K562 (cell line): ENCODE measurements at regions not wholly inside any gene's neighbourhood (a gene's known extent, or its start where the extent isn't known, plus 50 kb on each side); places are given as distances from the start of the nearest gene placed in this dataset.

Source experiments
- BRF2 ChIP-seq: IDR thresholded peaks from 3 replicates; pipeline ENCODE4 v1.6.1; 2011; ENCODE audit warnings: borderline replicate concordance, mild to moderate bottlenecking; ENCODE audit not compliant: insufficient read length, insufficient read depth
- CBX2 ChIP-seq: fragments of 200-600 bp; sonication (generic); IDR thresholded peaks from one replicate; pipeline ENCODE4 v1.6.1; 2012; ENCODE audit warnings: mild to moderate bottlenecking, low read length, inconsistent platforms; ENCODE audit not compliant: insufficient read depth, poor library complexity, severe bottlenecking
- E2F6 ChIP-seq, 2 experiments: IDR thresholded peaks; 2 replicates each; pipeline ENCODE4 v1.6.1; 2011; ENCODE audit warnings: borderline replicate concordance in 1 of 2, control low read depth in 1 of 2, low read depth in 1 of 2, low read length in 1 of 2, mild to moderate bottlenecking in 1 of 2, mixed read lengths in 1 of 2, moderate library complexity in 1 of 2; ENCODE audit not compliant: insufficient read depth in 1 of 2, insufficient read length in 1 of 2, poor library complexity in 1 of 2, severe bottlenecking in 1 of 2; ENCODE audit errors: extremely low read depth in 1 of 2
- ELF1 ChIP-seq: fragments of 200-800 bp; sonication (Bioruptor generic); IDR thresholded peaks from 2 replicates; pipeline ENCODE4 v1.6.1; 2016; ENCODE audit warnings: missing genetic modification characterization, missing compliant biosample characterization
- FOS ChIP-seq: IDR thresholded peaks from 3 replicates; pipeline ENCODE4 v1.6.1; 2011; ENCODE audit not compliant: insufficient read length; ENCODE audit errors: extremely low read depth
- MAFK ChIP-seq: IDR thresholded peaks from 2 replicates; pipeline ENCODE4 v1.6.1; 2011; ENCODE audit warnings: low read length, improper control_type of control experiment
- NR4A1 ChIP-seq, 2 experiments: fragments of 250-450 bp in 1 of 2; fragments of 450-650 bp in 1 of 2; sonication (Bioruptor Pico) in 1 of 2; IDR thresholded peaks; 2 replicates each; pipeline versions ENCODE4 v1.4.0 to v1.6.1; 2016 to 2020; ENCODE audit warnings: mild to moderate bottlenecking in 2 of 2, missing compliant biosample characterization in 1 of 2, missing genetic modification characterization in 1 of 2, moderate library complexity in 1 of 2
- POU5F1 ChIP-seq: fragments of 150-350 bp; IDR thresholded peaks from 2 replicates; pipeline ENCODE4 v1.6.1; 2014; ENCODE audit warnings: borderline replicate concordance, low read length, low read depth, mild to moderate bottlenecking; ENCODE audit not compliant: partially characterized antibody
- SMARCA4 ChIP-seq: fragments of 450-650 bp; IDR thresholded peaks from 2 replicates; pipeline ENCODE4 v1.6.1; 2016
- SMARCB1 ChIP-seq: IDR thresholded peaks from 2 replicates; pipeline ENCODE4 v1.6.1; 2011; ENCODE audit warnings: improper control_type of control experiment, low read depth; ENCODE audit not compliant: insufficient read length
- TEAD4 ChIP-seq, 2 experiments: sonication (generic) in 1 of 2; formaldehyde crosslinking in 1 of 2; IDR thresholded peaks; 2 replicates each; pipeline versions ENCODE4 v1.6.1 to v1.8.0; 2012 to 2022; ENCODE audit warnings: borderline replicate concordance in 1 of 2, inconsistent platforms in 1 of 2, low read length in 1 of 2, mild to moderate bottlenecking in 1 of 2, missing genetic modification reagents in 1 of 2
- ZFP91 ChIP-seq: sonication (generic); formaldehyde crosslinking; IDR thresholded peaks from 2 replicates; pipeline ENCODE4 v1.8.0; 2022; ENCODE audit warnings: mild to moderate bottlenecking, missing genetic modification reagents
- ZFX ChIP-seq: sonication (generic); formaldehyde crosslinking; IDR thresholded peaks from 2 replicates; pipeline ENCODE4 v1.8.0; 2022; ENCODE audit warnings: mild to moderate bottlenecking, missing genetic modification reagents, moderate library complexity

GRCh38 chr9:118533850-118534249 is 829.6 kb downstream of the TLR4 start:
- no peak for TF ChIP-seq POU5F1
- no peak for TF ChIP-seq ZFX (CRISPR knock-in tag)
- TF ChIP-seq BRF2 = no peak
- no peak for TF ChIP-seq SMARCB1
- TF ChIP-seq ZFP91 (CRISPR knock-in tag) = no peak
- TF ChIP-seq E2F6 (IDR thresholded peaks at IDR 0.05; ENCODE audit: borderline replicate concordance in 1 of 2, extremely low read depth in 1 of 2, insufficient read depth in 1 of 2, insufficient read length in 1 of 2, low read depth in 1 of 2, low read length in 1 of 2, poor library complexity in 1 of 2, severe bottlenecking in 1 of 2) = no peak
- TF ChIP-seq MAFK = no peak
- TF ChIP-seq SMARCA4 = no peak
- TF ChIP-seq CBX2 = no peak
- TF ChIP-seq TEAD4 (IDR thresholded peaks at IDR 0.05; ENCODE audit: low read length) = no peak
- TF ChIP-seq TEAD4 (CRISPR knock-in tag; IDR thresholded peaks at IDR 0.05; ENCODE audit: borderline replicate concordance) = no peak
- no peak for TF ChIP-seq ELF1 (tag)
- no peak for TF ChIP-seq FOS
- TF ChIP-seq NR4A1 (CRISPR knock-in tag; IDR thresholded peaks at IDR 0.05) = no peak
- TF ChIP-seq NR4A1 (tag; IDR thresholded peaks at IDR 0.05) = no peak
